Stimulated activated CD8-positive, alpha-beta memory T cell treated with anti-CD3 and anti-CD28 coated beads, Interleukin-4, amount 100 ng/mL, for 1 hour (primary cell): ENCODE measurements at regions not wholly inside any gene's neighbourhood (a gene's known extent, or its start where the extent isn't known, plus 50 kb on each side); places are given as distances from the start of the nearest gene placed in this dataset.

Experiments
- DNase-seq, 2 donors: peaks; one replicate each; pipeline ENCODE4 v3.0.0-alpha.2; 2020; ENCODE audit warnings: low read depth in 2 of 2, low spot score in 1 of 2

- no peak for DNase-seq
These were observed 95.6 kb upstream of the FOXP4 start for GRCh38 chr6:41450581-41450980.

GRCh38 chr6:41451039-41451438 is 95.1 kb upstream of the FOXP4 start:
- DNase-seq, result no peak

GRCh38 chr6:41451515-41452163 is 94.5 kb upstream of the FOXP4 start:
- DNase-seq, result no peak

- no peak for DNase-seq
These were observed 93.4 kb upstream of the FOXP4 start for GRCh38 chr6:41452763-41453162.

- DNase-seq, result no peak
These were observed 92.9 kb upstream of the FOXP4 start for GRCh38 chr6:41453244-41453643.

- no peak for DNase-seq
These were observed 91.9 kb upstream of the FOXP4 start for GRCh38 chr6:41454189-41454789.

- no peak for DNase-seq
These were observed 90.8 kb upstream of the FOXP4 start for GRCh38 chr6:41455410-41455809.

- DNase-seq, result no peak
These were observed 90.4 kb upstream of the FOXP4 start for GRCh38 chr6:41455818-41456217.

GRCh38 chr6:41457303-41457670 is 88.9 kb upstream of the FOXP4 start:
- no peak for DNase-seq

- DNase-seq, result no peak
These were observed 86.4 kb upstream of the FOXP4 start for GRCh38 chr6:41459738-41460137.

- DNase-seq, result no peak
These were observed 85.3 kb upstream of the FOXP4 start for GRCh38 chr6:41460742-41461336.

- DNase-seq, result no peak
These were observed 84.1 kb upstream of the FOXP4 start for GRCh38 chr6:41462033-41462432.

- no peak for DNase-seq
These were observed 82.9 kb upstream of the FOXP4 start for GRCh38 chr6:41463062-41463930.

GRCh38 chr6:41464019-41464418 is 82.2 kb upstream of the FOXP4 start:
- DNase-seq, result no peak

- DNase-seq, result no peak
These were observed 81.7 kb upstream of the FOXP4 start for GRCh38 chr6:41464481-41464880.

- DNase-seq, result no peak
These were observed 79.7 kb upstream of the FOXP4 start for GRCh38 chr6:41466437-41466990.

GRCh38 chr6:41467061-41467460 is 79.1 kb upstream of the FOXP4 start:
- no peak for DNase-seq

GRCh38 chr6:41467627-41468404 is 78.4 kb upstream of the FOXP4 start:
- DNase-seq, result no peak

GRCh38 chr6:41469156-41470028 is 76.8 kb upstream of the FOXP4 start:
- DNase-seq, result no peak

GRCh38 chr6:41470029-41470330 is 76.2 kb upstream of the FOXP4 start:
- DNase-seq, result no peak
